K562 (cell line): ENCODE measurements at regions not wholly inside any gene's neighbourhood (a gene's known extent, or its start where the extent isn't known, plus 50 kb on each side); places are given as distances from the start of the nearest gene placed in this dataset.

Experiments
- ATAC-seq: fragments of 200-7000 bp; cut with Tn5 transposase; 3 replicates; pipeline ENCODE4 v1.9.1; 2020; ENCODE audit warnings: moderate library complexity
- BruUV-seq: library from RNA; stranded (reverse); fragments of 400-500 nt; replicated peaks from 2 replicates; lab custom pipeline; 2021; lab: Mats Ljungman, UMichigan
- CTCF ChIA-PET: fragments of 300-600 bp; formaldehyde crosslinking; extraction: SDS; loops from one replicate; lab custom pipeline; 2021; ENCODE audit warnings: low intra/inter-chr PET ratio; lab: Yijun Ruan, JAX
- POLR2A ChIA-PET: fragments of 300-600, 350-650 bp; sonication (Branson Sonifier 250); formaldehyde crosslinking; extraction: SDS; loops from one replicate; lab custom pipeline; 2021; ENCODE audit warnings: antibody characterized with exemption, inconsistent platforms; lab: Yijun Ruan, JAX
- DNase-seq, 4 experiments: peaks; one replicate each; pipeline versions ENCODE4 v3.0.0 to v3.0.0-alpha.2; 2011 to 2018; ENCODE audit warnings: low spot score in 3 of 4, mixed read lengths in 3 of 4; ENCODE audit errors: extremely low read depth in 1 of 4
- FAIRE-seq: peaks from 2 replicates; lab custom pipeline; 2011; peaks lifted over from hg19 to GRCh38; lab: Jason Lieb, UNC
- H2AFZ ChIP-seq: 2 replicates; pipeline ENCODE4 v1.6.0; 2011; ENCODE audit warnings: low read depth, low read length, control low read depth, inconsistent platforms
- H3K27ac ChIP-seq: fragments of 200-600 bp; 3 replicates; pipeline ENCODE4 v1.8.0; 2011; ENCODE audit warnings: low read depth, mild to moderate bottlenecking, control low read depth, inconsistent platforms, low read length, moderate library complexity, mixed read lengths; ENCODE audit errors: extremely low read depth
- H3K27me3 ChIP-seq, 2 experiments: fragments of 300-600 bp in 1 of 2; 2 replicates in 1 of 2; 3 replicates in 1 of 2; pipeline versions ENCODE4 v1.6.0 to v1.8.0; 2011; ENCODE audit warnings: inconsistent platforms in 2 of 2, low read length in 2 of 2, mild to moderate bottlenecking in 1 of 2, mixed read lengths in 1 of 2, moderate library complexity in 1 of 2; ENCODE audit not compliant: control insufficient read depth in 2 of 2, insufficient read depth in 2 of 2
- H3K36me3 ChIP-seq: fragments of 300-600 bp; 3 replicates; pipeline ENCODE4 v1.8.0; 2011; ENCODE audit warnings: mild to moderate bottlenecking, low read length, inconsistent platforms; ENCODE audit not compliant: control insufficient read depth, insufficient read depth
- H3K4me1 ChIP-seq, 2 experiments: fragments of 200-600 bp in 1 of 2; replicated peaks in 1 of 2; 2 replicates in 1 of 2; 3 replicates in 1 of 2; pipeline versions ENCODE4 v1.5.1 to v1.8.0; 2011; ENCODE audit warnings: inconsistent platforms in 2 of 2, low read length in 2 of 2, mild to moderate bottlenecking in 1 of 2, mixed read lengths in 1 of 2, moderate library complexity in 1 of 2; ENCODE audit not compliant: control insufficient read depth in 2 of 2, insufficient read depth in 2 of 2
- H3K4me2 ChIP-seq: 2 replicates; pipeline ENCODE4 v1.6.1; 2011; ENCODE audit warnings: low read length, control low read depth, inconsistent platforms, mixed read lengths; ENCODE audit not compliant: insufficient read depth
- H3K4me3 ChIP-seq: fragments of 200-600 bp; sonication (generic), shearing (Covaris generic); 2 replicates; pipeline ENCODE4 v1.5.1; 2016; ENCODE audit warnings: control low read depth, inconsistent platforms
- H3K79me2 ChIP-seq: fragments of 200-600 bp; 3 replicates; pipeline ENCODE4 v1.8.0; 2011; ENCODE audit warnings: low read length, inconsistent platforms; ENCODE audit not compliant: control insufficient read depth, insufficient read depth
- H3K9ac ChIP-seq, 2 experiments: 2 replicates each; pipeline versions ENCODE4 v1.6.0 to v1.6.1; 2011; ENCODE audit warnings: low read depth in 2 of 2, low read length in 2 of 2, control low read depth in 1 of 2, inconsistent platforms in 1 of 2, mild to moderate bottlenecking in 1 of 2, mixed read lengths in 1 of 2; ENCODE audit not compliant: insufficient read depth in 1 of 2
- H3K9me1 ChIP-seq: one replicate; pipeline ENCODE4 v1.6.0; 2011; ENCODE audit warnings: inconsistent platforms, mild to moderate bottlenecking, low read length, moderate library complexity; ENCODE audit not compliant: control insufficient read depth, insufficient read depth
- H3K9me3 ChIP-seq: replicated peaks from 2 replicates; pipeline ENCODE4 v1.5.1; 2011; ENCODE audit warnings: low read depth, low read length, inconsistent platforms; ENCODE audit not compliant: control insufficient read depth, insufficient read depth
- H4K20me1 ChIP-seq: replicated peaks from 2 replicates; pipeline ENCODE4 v1.6.1; 2011; ENCODE audit warnings: low read length, inconsistent platforms, mixed read lengths; ENCODE audit not compliant: control insufficient read depth, insufficient read depth
- HOXB6 ChIP-seq: fragments of 250-450 bp; sonication (Bioruptor Pico); IDR thresholded peaks from 2 replicates; pipeline ENCODE4 v1.5.1; 2022; ENCODE audit warnings: mild to moderate bottlenecking, borderline replicate concordance
- IRF9 ChIP-seq: fragments of 450-650 bp; IDR thresholded peaks from 2 replicates; pipeline ENCODE4 v1.6.1; 2016; ENCODE audit warnings: missing biosample characterization, missing genetic modification characterization
- MAFG ChIP-seq: fragments of 450-650 bp; conservative IDR thresholded peaks from 2 replicates; pipeline ENCODE4 v1.6.1; 2016; ENCODE audit warnings: missing genetic modification characterization, missing compliant biosample characterization
- MECOM ChIP-seq: fragments of 250-450 bp; sonication (Bioruptor Pico); IDR thresholded peaks from 2 replicates; pipeline ENCODE4 v1.8.0; 2022; ENCODE audit warnings: inconsistent platforms
- NBN ChIP-seq: fragments of 450-650 bp; IDR thresholded peaks from 2 replicates; pipeline ENCODE4 v1.6.1; 2016; ENCODE audit warnings: low read depth, mild to moderate bottlenecking
- NR0B1 ChIP-seq: fragments of 450-650 bp; IDR thresholded peaks from one replicate; pipeline ENCODE4 v1.6.1; 2018; ENCODE audit warnings: mild to moderate bottlenecking, moderate library complexity; ENCODE audit not compliant: partially characterized antibody
- RFX1 ChIP-seq: fragments of 450-650 bp; IDR thresholded peaks from 2 replicates; pipeline ENCODE4 v1.6.1; 2016; ENCODE audit warnings: mild to moderate bottlenecking, moderate library complexity
- SMAD2 ChIP-seq: fragments of 150-350 bp; IDR thresholded peaks from 2 replicates; pipeline ENCODE4 v1.6.1; 2014; ENCODE audit warnings: low read depth, mild to moderate bottlenecking, low read length
- SMARCA5 ChIP-seq: fragments of 450-650 bp; IDR thresholded peaks from 2 replicates; pipeline ENCODE4 v1.6.1; 2016
- ZBTB8A ChIP-seq: fragments of 450-650 bp; IDR thresholded peaks from 2 replicates; pipeline ENCODE4 v1.6.1; 2018; ENCODE audit warnings: mild to moderate bottlenecking, moderate library complexity; ENCODE audit not compliant: partially characterized antibody
- ZNF318 ChIP-seq, 2 experiments: fragments of 450-650 bp; IDR thresholded peaks; 2 replicates each; pipeline ENCODE4 v1.6.1; 2016; ENCODE audit warnings: mild to moderate bottlenecking in 2 of 2, borderline replicate concordance in 1 of 2, low read depth in 1 of 2, moderate library complexity in 1 of 2
- ZNF347 ChIP-seq: fragments of 450-650 bp; formaldehyde crosslinking; IDR thresholded peaks from 2 replicates; pipeline ENCODE4 v1.4.0; 2020; ENCODE audit warnings: low read depth, mild to moderate bottlenecking, moderate library complexity
- ZNF408 ChIP-seq: fragments of 250-450 bp; sonication (Bioruptor Pico); IDR thresholded peaks from 2 replicates; pipeline ENCODE4 v1.4.0; 2020; ENCODE audit warnings: low read depth, mild to moderate bottlenecking, moderate library complexity
- ZZZ3 ChIP-seq: fragments of 450-650 bp; IDR thresholded peaks from 2 replicates; pipeline ENCODE4 v1.6.1; 2016; ENCODE audit warnings: antibody characterized with exemption, mild to moderate bottlenecking, moderate library complexity
- WGBS: fragments of 100-300 bp; shearing (Covaris generic); methylation state at CpG from one replicate; pipeline ENCODE4 v1.1.6; 2016; ENCODE audit warnings: low coverage, mixed read lengths; ENCODE audit not compliant: insufficient coverage; ENCODE audit errors: missing lambda C conversion rate; 5-methylcytosine and 5-hydroxymethylcytosine counted together
- in situ Hi-C: fragments of 300-500 bp; cut with MboI; formaldehyde crosslinking; loops from 4 replicates; pipeline ENCODE4 v1.15.0; 2018; ENCODE audit warnings: inconsistent platforms, mixed read lengths
- intact Hi-C: fragments of 100-400 bp; cut with micrococcal nuclease; formaldehyde crosslinking; loops from 2 replicates; pipeline ENCODE4 v1.14.2; 2022

GRCh38 chr10:47222461-47222860 is 77.5 kb upstream of the GDF10 start:
- H3K36me3 ChIP-seq = no peaks in the 10 kb centered on the region
- ATAC-seq (no peak), FAIRE-seq (no peak), DNase-seq (no peak)
- ChIA-PET CTCF (no interaction called here), POLR2A (interaction anchor here (0.7 to 1.0 kb wide), 3 partner anchors 8 to 140 kb away, joined by 3 to 4 read pairs (median 3); no protein-coding TSS in a partner anchor)
- intact Hi-C loops (no loop called here), in situ Hi-C loops (no loop called here)
- no peak overlapping the region for H3K27ac ChIP-seq
- H4K20me1 ChIP-seq = no peaks in the 10 kb centered on the region
- peaks cover 0 to 20% of the 10 kb centered on the region in 2 experiments; a peak in 2 of 5 replicates for H3K27me3 ChIP-seq
- WGBS = 0% methylated on average over 4 of the region's 4 CpGs
- no peaks in the 10 kb centered on the region for H3K9me3 ChIP-seq
- no peaks in the 10 kb centered on the region for H3K9me1 ChIP-seq
- H3K4me3 ChIP-seq = no peak overlapping the region
- H2AFZ ChIP-seq = no peak overlapping the region
- no peaks in the 10 kb centered on the region for H3K79me2 ChIP-seq
- H3K9ac ChIP-seq = no peak overlapping the region
- H3K4me2 ChIP-seq = no peak overlapping the region
- BruUV-seq = no TSS peak
- no peaks in the 10 kb centered on the region for H3K4me1 ChIP-seq
- TF ChIP-seq ZNF408 (CRISPR knock-in tag) (no peak), ZNF318 (IDR thresholded peaks at IDR 0.05; ENCODE audit: borderline replicate concordance in 1 of 2, low read depth in 1 of 2) (no peak), NR0B1 (no peak), NBN (no peak), HOXB6 (CRISPR knock-in tag) (no peak), RFX1 (no peak), IRF9 (tag) (no peak), SMARCA5 (no peak), SMAD2 (no peak), ZZZ3 (no peak), ZBTB8A (no peak), ZNF347 (CRISPR knock-in tag) (no peak), MAFG (tag) (no peak), MECOM (CRISPR knock-in tag) (no peak)
